Occipital lobe (tissue), 1 donor: ENCODE measurements at regions not wholly inside any gene's neighbourhood (a gene's known extent, or its start where the extent isn't known, plus 50 kb on each side); places are given as distances from the start of the nearest gene placed in this dataset.

Experiments used
- DNase-seq: peaks from one replicate; lab custom pipeline; 2025; lab: John Stamatoyannopoulos, UW

- DNase-seq, result no peak
These were observed 70.5 kb downstream of the SERPINA3 start for GRCh38 chr14:94682736-94683135.

GRCh38 chr14:94682061-94682516 is 69.9 kb downstream of the SERPINA3 start:
- no peak for DNase-seq

GRCh38 chr14:94681300-94682060 is 69.3 kb downstream of the SERPINA3 start:
- DNase-seq, result no peak

- no peak for DNase-seq
These were observed 68.7 kb downstream of the SERPINA3 start for GRCh38 chr14:94680862-94681288.

- no peak for DNase-seq
These were observed 68.0 kb downstream of the SERPINA3 start for GRCh38 chr14:94679937-94680861.

- no peak for DNase-seq
These were observed 67.1 kb downstream of the SERPINA3 start for GRCh38 chr14:94679106-94679810.

GRCh38 chr14:94677747-94678146 is 65.6 kb downstream of the SERPINA3 start:
- no peak for DNase-seq

GRCh38 chr14:94677213-94677612 is 65.0 kb downstream of the SERPINA3 start:
- no peak for DNase-seq

GRCh38 chr14:94676495-94677185 is 64.4 kb downstream of the SERPINA3 start:
- no peak for DNase-seq

GRCh38 chr14:94675036-94675435 is 62.8 kb downstream of the SERPINA3 start:
- DNase-seq, result no peak

GRCh38 chr14:94673781-94674231 is 61.6 kb downstream of the SERPINA3 start:
- no peak for DNase-seq
